NOMO-1 (cell line): ENCODE measurements at regions not wholly inside any gene's neighbourhood (a gene's known extent, or its start where the extent isn't known, plus 50 kb on each side); places are given as distances from the start of the nearest gene placed in this dataset.
"Not testable (repeated sequence)": the region's sequence is repeated elsewhere in the genome, so short reads cannot be mapped to it uniquely, and the experiment has no call there.

Source experiments
- DNase-seq, 2 experiments: peaks; one replicate each; lab custom pipeline; 2025; ENCODE audit not compliant: unreplicated experiment in 2 of 2; lab: John Stamatoyannopoulos, UW

DNA sequence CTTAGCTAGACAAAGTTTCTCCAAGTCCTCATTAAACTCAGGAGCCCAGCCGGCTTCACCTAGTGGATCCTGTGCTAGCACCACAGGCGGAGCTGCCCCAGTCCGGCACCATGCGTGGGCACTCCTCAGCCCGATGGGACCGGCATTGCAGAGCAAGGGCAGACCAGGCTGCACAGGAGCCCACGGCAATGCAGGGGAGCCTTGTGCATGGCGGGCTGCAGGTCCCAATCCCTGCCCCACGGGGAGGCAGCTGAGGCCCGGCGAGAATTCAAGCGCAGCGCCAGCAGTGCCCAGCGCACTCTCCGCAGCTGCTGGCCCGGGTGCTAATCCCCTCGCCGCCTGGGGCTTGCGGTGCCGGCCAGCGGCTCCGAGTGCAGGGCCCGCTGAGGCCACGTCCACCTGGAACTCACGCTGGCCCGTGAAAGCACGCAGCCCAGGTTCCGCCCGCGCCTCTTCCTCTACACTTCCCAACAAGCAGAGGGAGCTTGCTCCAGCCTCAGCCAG lies 292.3 kb upstream of the EYS start:
- DNase-seq = no peak

DNA sequence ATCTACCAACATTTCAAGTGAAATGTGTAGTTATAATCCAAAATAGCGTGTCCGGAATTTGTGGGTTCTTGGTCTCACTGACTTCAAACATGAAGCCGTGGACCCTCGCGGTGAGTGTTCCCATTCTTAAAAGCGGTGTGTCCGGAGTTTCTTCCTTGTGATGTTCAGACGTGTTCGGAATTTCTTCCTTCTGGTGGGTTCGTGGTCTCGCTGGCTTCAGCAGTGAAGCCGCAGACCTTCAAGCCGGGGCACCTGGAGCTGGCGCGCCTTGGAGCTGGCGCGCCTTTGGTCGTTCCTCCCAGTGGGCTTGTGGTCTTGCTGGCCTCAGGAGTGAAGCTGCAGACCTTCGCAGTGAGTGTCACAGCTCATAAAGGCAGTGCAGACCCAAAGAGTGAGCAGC lies 291.5 kb upstream of the EYS start:
- no peak for DNase-seq

DNA sequence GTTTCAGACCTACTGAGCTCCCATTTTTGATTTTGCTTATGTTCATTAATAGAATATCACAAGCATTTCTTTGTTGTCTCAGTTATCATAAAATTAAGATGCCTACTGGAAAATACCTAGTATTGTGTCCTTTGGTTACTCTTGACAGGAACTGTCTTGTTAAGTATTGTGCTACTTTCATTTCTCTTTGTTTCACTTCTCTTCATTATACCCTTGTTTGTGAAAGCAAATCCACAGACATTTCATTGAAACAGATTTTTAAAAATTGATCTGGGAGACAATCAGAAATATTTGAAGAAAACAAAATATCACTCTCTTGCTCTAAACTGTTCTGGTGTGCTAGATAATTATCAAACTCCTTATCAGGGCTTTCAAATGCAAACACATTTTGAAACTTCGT lies 290.5 kb upstream of the EYS start:
- DNase-seq = no peak

DNA sequence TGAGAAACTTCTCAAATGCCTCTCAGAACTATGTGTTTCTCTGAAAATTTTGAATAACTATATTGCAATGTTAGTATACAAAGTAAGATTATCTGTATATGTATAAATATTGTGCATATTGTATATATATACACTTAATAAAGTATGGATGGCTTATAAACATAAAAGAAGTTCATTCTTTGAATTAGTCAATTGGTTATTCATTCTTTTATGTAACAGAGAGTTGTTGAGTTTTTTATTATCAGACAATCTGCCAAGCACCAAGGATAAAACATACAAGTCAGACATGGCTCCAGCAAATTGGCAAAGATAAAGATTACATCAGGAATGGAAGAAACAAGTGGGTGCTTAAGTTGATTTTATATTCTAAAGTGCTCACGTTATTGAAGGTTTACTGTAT lies 289.1 kb upstream of the EYS start:
- no peak for DNase-seq

DNA sequence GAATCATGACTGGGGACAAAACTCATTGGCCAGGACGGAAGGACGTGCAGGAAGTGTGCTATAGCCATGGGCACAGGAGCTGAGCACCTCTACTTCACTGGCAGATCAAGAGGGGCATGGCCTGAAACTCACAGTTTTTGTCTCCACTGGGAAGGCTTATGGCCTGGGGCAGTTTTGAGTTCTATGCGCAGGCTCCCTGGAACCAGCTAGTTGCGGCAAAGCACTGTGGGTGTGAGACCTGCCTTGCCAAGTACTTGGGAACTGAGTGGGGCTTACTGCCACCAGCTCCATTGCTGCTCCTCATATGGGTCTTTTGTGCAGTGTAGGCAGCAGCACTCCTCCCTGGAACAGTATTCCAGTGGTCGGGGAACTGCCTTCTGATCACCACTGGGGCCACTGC lies 282.6 kb upstream of the EYS start:
- no peak for DNase-seq

GRCh38 chr6:65988006-65988405 lies 281.0 kb upstream of the EYS start:
- DNase-seq = no peak

GRCh38 chr6:65984089-65984488 lies 277.1 kb upstream of the EYS start:
- no peak for DNase-seq

DNA sequence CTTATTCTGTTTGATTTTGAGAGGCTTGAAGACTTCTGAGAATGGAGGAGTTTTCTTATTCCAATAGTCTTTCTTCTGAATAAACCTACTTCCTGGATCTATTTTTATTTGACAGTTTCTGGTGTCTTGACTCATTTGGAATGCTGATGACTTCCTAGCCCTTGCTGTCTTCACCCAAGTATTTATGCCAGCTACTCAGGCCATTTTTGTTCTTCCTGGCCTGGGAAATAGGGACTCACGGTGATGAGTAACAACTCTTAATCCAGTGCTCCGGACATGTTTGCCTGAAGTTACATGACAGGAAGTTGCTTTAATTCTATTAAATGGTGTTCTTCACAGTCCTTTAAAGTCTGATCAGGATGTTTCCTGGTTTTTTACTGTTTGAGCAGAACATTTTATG lies 272.1 kb upstream of the EYS start:
- no peak for DNase-seq

- DNase-seq = not testable (repeated sequence)
Observed at GRCh38 chr6:65971252-65971651, 264.2 kb upstream of the EYS start.

GRCh38 chr6:65964261-65964660 lies 257.2 kb upstream of the EYS start:
- no peak for DNase-seq

DNA sequence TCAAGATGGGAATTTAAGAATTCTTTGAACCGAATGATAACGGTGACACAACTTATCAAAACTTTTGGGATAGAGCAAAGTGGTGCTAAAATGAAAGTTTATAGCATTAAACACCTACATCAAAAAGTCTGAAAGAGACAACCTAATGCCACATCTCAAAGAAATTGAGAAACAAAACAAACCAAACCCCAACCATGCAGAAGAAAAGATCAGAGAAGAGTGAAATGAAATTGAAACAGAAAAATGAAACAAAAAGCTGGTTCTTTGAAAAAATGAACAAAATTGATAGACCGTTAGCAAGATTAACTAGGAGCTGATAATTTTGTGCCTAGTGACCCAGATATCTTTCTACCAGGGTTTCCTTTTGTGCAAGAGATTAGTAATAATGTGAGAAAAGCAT lies 248.0 kb upstream of the EYS start:
- DNase-seq = no peak

GRCh38 chr6:65948062-65948461 lies 241.0 kb upstream of the EYS start:
- DNase-seq = no peak

- DNase-seq = no peak
Observed at GRCh38 chr6:65943548-65943947, 236.5 kb upstream of the EYS start.

- DNase-seq = no peak
Observed at GRCh38 chr6:65943051-65943450, 236.0 kb upstream of the EYS start.

- no peak for DNase-seq
Observed at GRCh38 chr6:65938000-65938399, 231.0 kb upstream of the EYS start.

GRCh38 chr6:65935412-65935811 lies 228.4 kb upstream of the EYS start:
- DNase-seq = no peak

GRCh38 chr6:65933390-65933789 lies 226.4 kb upstream of the EYS start:
- DNase-seq = no peak

DNA sequence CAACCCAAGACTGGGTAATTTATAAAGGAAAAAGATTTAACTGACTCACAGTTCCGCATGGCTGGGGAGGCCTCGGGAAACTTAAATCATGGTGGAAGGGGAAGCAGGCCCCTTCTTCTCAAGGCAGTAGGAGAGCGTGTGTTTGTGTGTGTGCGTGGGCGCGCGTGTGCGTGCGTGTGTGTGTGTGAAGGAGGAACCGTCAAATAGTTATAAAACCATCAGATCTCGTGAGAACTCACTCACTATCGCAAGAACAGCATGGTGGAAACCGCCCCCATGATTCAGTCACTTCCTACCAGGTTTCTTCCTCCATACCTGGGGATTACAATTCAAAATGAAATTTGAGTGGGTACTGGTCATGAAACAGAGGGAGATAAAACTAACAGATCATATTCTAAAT lies 220.1 kb upstream of the EYS start:
- no peak for DNase-seq

DNA sequence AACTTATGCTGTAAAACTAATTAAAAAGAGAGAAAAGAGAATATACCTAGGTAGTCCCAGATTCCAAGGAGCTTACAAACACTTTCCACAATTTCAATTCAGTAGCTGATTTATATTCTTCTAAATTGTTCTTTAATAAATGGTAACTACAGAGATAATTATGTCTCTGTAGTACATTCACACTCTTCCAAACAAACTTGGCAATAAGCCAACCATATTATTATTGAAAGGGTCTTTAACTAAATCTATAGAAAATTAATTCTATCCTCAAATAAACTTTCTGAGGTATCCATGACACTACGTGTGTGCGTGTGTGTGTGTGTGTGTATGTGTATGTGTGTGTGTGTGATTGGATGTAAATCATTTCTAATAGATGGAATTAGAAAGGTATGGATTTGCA lies 217.4 kb upstream of the EYS start:
- no peak for DNase-seq

GRCh38 chr6:65922049-65922448 lies 215.0 kb upstream of the EYS start:
- no peak for DNase-seq

- DNase-seq = no peak
Observed at GRCh38 chr6:65908065-65908464, 201.0 kb upstream of the EYS start.

DNA sequence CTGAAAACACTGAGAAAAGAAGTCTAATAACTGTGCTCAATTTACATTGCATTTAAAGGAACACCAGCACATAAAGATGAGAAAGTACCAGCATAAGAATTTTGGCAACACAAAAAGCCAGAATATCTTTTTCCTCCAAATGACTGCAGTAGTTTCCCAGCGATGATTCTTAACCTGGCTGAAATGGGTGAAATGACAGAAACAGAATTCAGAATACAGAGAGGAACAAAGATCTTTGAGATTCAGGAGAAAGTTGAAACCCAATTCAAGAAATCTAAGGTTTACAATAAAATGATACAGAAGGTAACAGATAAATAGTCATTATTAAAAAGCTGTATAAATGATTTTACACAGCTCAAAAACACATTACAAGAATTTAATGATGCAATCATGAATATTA lies 197.0 kb upstream of the EYS start:
- no peak for DNase-seq

DNA sequence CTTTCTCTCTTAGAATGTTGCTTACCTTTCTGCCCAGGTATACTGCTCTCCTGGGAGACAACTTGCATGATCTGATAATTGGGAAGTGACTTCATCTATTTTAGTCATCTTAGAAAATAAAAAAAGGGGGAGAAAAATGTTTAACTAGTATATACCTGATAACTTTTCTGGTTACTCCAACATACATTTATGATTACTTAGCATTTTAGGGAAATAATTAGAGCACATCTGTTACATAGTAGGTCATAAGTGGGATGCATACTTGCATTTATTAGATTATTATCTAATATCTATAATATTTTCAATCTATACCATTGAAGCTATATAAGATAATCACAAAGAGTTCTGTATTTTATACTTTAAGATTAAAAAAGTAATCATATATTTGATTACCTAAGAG lies 193.9 kb upstream of the EYS start:
- no peak for DNase-seq

DNA sequence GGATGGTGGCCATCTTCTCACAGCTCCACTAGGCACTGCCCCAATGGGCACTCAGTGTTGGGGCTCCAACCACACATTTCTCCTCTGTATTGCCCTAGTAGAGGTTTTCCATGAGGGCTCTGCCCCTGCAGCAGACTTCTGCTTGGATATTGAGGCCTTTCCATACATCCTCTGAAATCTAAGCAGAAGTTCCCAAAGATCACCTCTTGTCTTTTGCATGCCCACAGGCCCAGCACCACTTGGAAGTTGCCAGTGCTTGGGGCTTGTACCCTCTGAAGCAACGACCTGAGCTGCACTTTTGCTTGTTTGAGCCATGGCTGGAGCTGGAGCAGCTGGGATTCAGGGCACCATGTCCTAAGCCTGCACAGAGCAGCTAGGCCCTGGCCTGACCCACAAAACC lies 189.1 kb upstream of the EYS start:
- no peak for DNase-seq
